HepG2 (cell line): ENCODE measurements at regions not wholly inside any gene's neighbourhood (a gene's known extent, or its start where the extent isn't known, plus 50 kb on each side); places are given as distances from the start of the nearest gene placed in this dataset.

Experiments
- CHD4 ChIP-seq: fragments of 200-600 bp; sonication (generic); IDR thresholded peaks from 2 replicates; pipeline ENCODE4 v1.7.0; 2017; ENCODE audit warnings: mild to moderate bottlenecking, low read length, borderline replicate concordance
- ERF ChIP-seq: IDR thresholded peaks from 2 replicates; pipeline ENCODE4 v1.6.1; 2018; ENCODE audit warnings: missing biosample characterization, missing genetic modification reagents
- GMEB2 ChIP-seq: IDR thresholded peaks from 2 replicates; pipeline ENCODE4 v1.6.1; 2016; ENCODE audit warnings: missing biosample characterization, missing genetic modification reagents, low read depth
- NCOA5 ChIP-seq: sonication (generic); formaldehyde crosslinking; IDR thresholded peaks from 2 replicates; pipeline ENCODE4 v1.4.0; 2020; ENCODE audit warnings: missing genetic modification reagents
- PREB ChIP-seq: sonication (generic); formaldehyde crosslinking; IDR thresholded peaks from 2 replicates; pipeline ENCODE4 v1.4.0; 2020; ENCODE audit warnings: missing genetic modification reagents
- SP1 ChIP-seq, 2 experiments: fragments of 450-650 bp in 1 of 2; sonication (generic) in 1 of 2; formaldehyde crosslinking in 1 of 2; IDR thresholded peaks; 2 replicates each; pipeline versions ENCODE4 v1.4.0 to v1.6.1; 2016 to 2020; ENCODE audit warnings: missing genetic modification reagents in 1 of 2
- TAF1 ChIP-seq: sonication (generic); formaldehyde crosslinking; IDR thresholded peaks from 2 replicates; pipeline ENCODE4 v1.4.0; 2020; ENCODE audit warnings: missing genetic modification reagents
- USF2 ChIP-seq, 2 experiments: sonication (generic) in 1 of 2; formaldehyde crosslinking in 1 of 2; IDR thresholded peaks; 2 replicates each; pipeline versions ENCODE4 v1.5.1 to v1.6.1; 2011 to 2020; ENCODE audit warnings: borderline replicate concordance in 1 of 2, low read depth in 1 of 2, low read length in 1 of 2, mild to moderate bottlenecking in 1 of 2, missing genetic modification reagents in 1 of 2, moderate library complexity in 1 of 2
- YEATS2 ChIP-seq: sonication (generic); formaldehyde crosslinking; IDR thresholded peaks from 2 replicates; pipeline ENCODE4 v1.4.0; 2020; ENCODE audit warnings: missing genetic modification reagents, borderline replicate concordance
- ZNF576 ChIP-seq: sonication (generic); formaldehyde crosslinking; IDR thresholded peaks from 2 replicates; pipeline ENCODE4 v1.4.0; 2020; ENCODE audit warnings: mild to moderate bottlenecking, missing genetic modification reagents
- TF ChIP-seq, protein P1 (sequence below): sonication (generic); formaldehyde crosslinking; IDR thresholded peaks from 2 replicates; pipeline ENCODE4 v1.4.0; 2020; ENCODE audit warnings: missing genetic modification reagents
- TF ChIP-seq, protein P2 (sequence below): sonication (generic); formaldehyde crosslinking; IDR thresholded peaks from 2 replicates; pipeline ENCODE4 v1.4.0; 2020; ENCODE audit warnings: missing genetic modification reagents
- TF ChIP-seq, protein P3 (sequence below): sonication (generic); formaldehyde crosslinking; IDR thresholded peaks from 2 replicates; pipeline ENCODE4 v1.5.0; 2020; ENCODE audit warnings: mild to moderate bottlenecking, missing genetic modification reagents, moderate library complexity
- TF ChIP-seq, protein P4 (sequence below): sonication (generic); formaldehyde crosslinking; IDR thresholded peaks from 2 replicates; pipeline ENCODE4 v1.8.0; 2022; ENCODE audit warnings: mild to moderate bottlenecking, missing genetic modification reagents

DNA sequence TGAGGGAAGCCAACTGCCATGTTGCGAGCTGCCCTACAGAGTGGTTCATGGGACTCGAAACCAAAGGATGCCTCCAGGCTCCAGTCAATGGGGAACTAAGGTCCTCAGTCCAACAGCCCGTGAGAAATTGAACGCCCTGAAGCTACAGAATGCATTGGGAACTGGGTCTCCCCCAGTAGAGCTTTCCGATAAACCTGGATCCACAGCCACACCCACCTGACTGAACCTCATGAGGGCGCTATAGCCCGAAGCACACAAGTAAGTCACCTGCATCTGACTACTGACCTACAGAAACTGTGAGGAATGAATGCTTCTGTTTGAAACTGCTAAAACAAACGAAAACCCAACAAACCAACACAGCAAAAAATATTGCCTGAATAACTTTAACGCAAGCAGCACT, 1297.7 kb downstream of the AACS start:
- no peak for TF ChIP-seq NCOA5 (CRISPR knock-in tag)
- TF ChIP-seq ZNF576 (CRISPR knock-in tag) = no peak
- TF ChIP-seq TAF1 (CRISPR knock-in tag) = no peak
- TF ChIP-seq, protein P1, sequence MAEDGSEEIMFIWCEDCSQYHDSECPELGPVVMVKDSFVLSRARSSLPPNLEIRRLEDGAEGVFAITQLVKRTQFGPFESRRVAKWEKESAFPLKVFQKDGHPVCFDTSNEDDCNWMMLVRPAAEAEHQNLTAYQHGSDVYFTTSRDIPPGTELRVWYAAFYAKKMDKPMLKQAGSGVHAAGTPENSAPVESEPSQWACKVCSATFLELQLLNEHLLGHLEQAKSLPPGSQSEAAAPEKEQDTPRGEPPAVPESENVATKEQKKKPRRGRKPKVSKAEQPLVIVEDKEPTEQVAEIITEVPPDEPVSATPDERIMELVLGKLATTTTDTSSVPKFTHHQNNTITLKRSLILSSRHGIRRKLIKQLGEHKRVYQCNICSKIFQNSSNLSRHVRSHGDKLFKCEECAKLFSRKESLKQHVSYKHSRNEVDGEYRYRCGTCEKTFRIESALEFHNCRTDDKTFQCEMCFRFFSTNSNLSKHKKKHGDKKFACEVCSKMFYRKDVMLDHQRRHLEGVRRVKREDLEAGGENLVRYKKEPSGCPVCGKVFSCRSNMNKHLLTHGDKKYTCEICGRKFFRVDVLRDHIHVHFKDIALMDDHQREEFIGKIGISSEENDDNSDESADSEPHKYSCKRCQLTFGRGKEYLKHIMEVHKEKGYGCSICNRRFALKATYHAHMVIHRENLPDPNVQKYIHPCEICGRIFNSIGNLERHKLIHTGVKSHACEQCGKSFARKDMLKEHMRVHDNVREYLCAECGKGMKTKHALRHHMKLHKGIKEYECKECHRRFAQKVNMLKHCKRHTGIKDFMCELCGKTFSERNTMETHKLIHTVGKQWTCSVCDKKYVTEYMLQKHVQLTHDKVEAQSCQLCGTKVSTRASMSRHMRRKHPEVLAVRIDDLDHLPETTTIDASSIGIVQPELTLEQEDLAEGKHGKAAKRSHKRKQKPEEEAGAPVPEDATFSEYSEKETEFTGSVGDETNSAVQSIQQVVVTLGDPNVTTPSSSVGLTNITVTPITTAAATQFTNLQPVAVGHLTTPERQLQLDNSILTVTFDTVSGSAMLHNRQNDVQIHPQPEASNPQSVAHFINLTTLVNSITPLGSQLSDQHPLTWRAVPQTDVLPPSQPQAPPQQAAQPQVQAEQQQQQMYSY (CRISPR knock-in tag) = no peak
- no peak for TF ChIP-seq PREB
- TF ChIP-seq, protein P2, sequence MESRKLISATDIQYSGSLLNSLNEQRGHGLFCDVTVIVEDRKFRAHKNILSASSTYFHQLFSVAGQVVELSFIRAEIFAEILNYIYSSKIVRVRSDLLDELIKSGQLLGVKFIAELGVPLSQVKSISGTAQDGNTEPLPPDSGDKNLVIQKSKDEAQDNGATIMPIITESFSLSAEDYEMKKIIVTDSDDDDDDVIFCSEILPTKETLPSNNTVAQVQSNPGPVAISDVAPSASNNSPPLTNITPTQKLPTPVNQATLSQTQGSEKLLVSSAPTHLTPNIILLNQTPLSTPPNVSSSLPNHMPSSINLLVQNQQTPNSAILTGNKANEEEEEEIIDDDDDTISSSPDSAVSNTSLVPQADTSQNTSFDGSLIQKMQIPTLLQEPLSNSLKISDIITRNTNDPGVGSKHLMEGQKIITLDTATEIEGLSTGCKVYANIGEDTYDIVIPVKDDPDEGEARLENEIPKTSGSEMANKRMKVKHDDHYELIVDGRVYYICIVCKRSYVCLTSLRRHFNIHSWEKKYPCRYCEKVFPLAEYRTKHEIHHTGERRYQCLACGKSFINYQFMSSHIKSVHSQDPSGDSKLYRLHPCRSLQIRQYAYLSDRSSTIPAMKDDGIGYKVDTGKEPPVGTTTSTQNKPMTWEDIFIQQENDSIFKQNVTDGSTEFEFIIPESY (CRISPR knock-in tag) = no peak
- TF ChIP-seq CHD4 = no peak
- TF ChIP-seq, protein P3, sequence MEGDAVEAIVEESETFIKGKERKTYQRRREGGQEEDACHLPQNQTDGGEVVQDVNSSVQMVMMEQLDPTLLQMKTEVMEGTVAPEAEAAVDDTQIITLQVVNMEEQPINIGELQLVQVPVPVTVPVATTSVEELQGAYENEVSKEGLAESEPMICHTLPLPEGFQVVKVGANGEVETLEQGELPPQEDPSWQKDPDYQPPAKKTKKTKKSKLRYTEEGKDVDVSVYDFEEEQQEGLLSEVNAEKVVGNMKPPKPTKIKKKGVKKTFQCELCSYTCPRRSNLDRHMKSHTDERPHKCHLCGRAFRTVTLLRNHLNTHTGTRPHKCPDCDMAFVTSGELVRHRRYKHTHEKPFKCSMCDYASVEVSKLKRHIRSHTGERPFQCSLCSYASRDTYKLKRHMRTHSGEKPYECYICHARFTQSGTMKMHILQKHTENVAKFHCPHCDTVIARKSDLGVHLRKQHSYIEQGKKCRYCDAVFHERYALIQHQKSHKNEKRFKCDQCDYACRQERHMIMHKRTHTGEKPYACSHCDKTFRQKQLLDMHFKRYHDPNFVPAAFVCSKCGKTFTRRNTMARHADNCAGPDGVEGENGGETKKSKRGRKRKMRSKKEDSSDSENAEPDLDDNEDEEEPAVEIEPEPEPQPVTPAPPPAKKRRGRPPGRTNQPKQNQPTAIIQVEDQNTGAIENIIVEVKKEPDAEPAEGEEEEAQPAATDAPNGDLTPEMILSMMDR = no peak
- TF ChIP-seq GMEB2 (CRISPR knock-in tag) = no peak
- no peak for TF ChIP-seq ERF (CRISPR knock-in tag)
- TF ChIP-seq SP1 (IDR thresholded peaks at IDR 0.05) = no peak
- no peak for TF ChIP-seq SP1 (CRISPR knock-in tag; IDR thresholded peaks at IDR 0.05)
- TF ChIP-seq USF2 (IDR thresholded peaks at IDR 0.05; ENCODE audit: low read depth, low read length) = no peak
- TF ChIP-seq USF2 (CRISPR knock-in tag; IDR thresholded peaks at IDR 0.05; ENCODE audit: borderline replicate concordance) = no peak
- TF ChIP-seq YEATS2 (CRISPR knock-in tag) = no peak
- TF ChIP-seq, protein P4, sequence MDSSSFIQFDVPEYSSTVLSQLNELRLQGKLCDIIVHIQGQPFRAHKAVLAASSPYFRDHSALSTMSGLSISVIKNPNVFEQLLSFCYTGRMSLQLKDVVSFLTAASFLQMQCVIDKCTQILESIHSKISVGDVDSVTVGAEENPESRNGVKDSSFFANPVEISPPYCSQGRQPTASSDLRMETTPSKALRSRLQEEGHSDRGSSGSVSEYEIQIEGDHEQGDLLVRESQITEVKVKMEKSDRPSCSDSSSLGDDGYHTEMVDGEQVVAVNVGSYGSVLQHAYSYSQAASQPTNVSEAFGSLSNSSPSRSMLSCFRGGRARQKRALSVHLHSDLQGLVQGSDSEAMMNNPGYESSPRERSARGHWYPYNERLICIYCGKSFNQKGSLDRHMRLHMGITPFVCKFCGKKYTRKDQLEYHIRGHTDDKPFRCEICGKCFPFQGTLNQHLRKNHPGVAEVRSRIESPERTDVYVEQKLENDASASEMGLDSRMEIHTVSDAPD (CRISPR knock-in tag) = no peak
